ENCODE measurements at regions not wholly inside any gene's neighbourhood (a gene's known extent, or its start where the extent isn't known, plus 50 kb on each side); places are given as distances from the start of the nearest gene placed in this dataset.

- intact Hi-C loops (cut with micrococcal nuclease), result no loop called here
- H3K27me3 Mint-ChIP-seq (ENCODE audit: insufficient read depth, unreplicated experiment), result no peaks in the 10 kb centered on the region
- CTCF ChIA-PET, result interaction anchor here (0.6 kb wide), 1 partner anchor 57 kb away, joined by 5 read pairs; no protein-coding TSS in a partner anchor
- H3K27ac Mint-ChIP-seq (ENCODE audit: low read depth, unreplicated experiment), result no peak overlapping the region
- no peak for DNase-seq (ENCODE audit: unreplicated experiment)
- BruUV-seq (replicated peaks), result no TSS peak
- H3K4me3 Mint-ChIP-seq (ENCODE audit: unreplicated experiment), result no peak overlapping the region
- peaks cover 15% of the 10 kb centered on the region for H3K9me3 Mint-ChIP-seq (ENCODE audit: unreplicated experiment)
- TF ChIP-seq, protein P1, sequence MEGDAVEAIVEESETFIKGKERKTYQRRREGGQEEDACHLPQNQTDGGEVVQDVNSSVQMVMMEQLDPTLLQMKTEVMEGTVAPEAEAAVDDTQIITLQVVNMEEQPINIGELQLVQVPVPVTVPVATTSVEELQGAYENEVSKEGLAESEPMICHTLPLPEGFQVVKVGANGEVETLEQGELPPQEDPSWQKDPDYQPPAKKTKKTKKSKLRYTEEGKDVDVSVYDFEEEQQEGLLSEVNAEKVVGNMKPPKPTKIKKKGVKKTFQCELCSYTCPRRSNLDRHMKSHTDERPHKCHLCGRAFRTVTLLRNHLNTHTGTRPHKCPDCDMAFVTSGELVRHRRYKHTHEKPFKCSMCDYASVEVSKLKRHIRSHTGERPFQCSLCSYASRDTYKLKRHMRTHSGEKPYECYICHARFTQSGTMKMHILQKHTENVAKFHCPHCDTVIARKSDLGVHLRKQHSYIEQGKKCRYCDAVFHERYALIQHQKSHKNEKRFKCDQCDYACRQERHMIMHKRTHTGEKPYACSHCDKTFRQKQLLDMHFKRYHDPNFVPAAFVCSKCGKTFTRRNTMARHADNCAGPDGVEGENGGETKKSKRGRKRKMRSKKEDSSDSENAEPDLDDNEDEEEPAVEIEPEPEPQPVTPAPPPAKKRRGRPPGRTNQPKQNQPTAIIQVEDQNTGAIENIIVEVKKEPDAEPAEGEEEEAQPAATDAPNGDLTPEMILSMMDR (IDR thresholded peaks at IDR 0.05; ENCODE audit: unreplicated experiment), result no peak
- no peaks in the 10 kb centered on the region for H3K4me1 Mint-ChIP-seq (ENCODE audit: insufficient read depth, unreplicated experiment)
- POLR2A ChIA-PET, result no interaction called here
- no peaks in the 10 kb centered on the region for H3K36me3 Mint-ChIP-seq (ENCODE audit: insufficient read depth, unreplicated experiment)
Observed at GRCh38 chrX:8873956-8874355, 72.8 kb upstream of the FAM9A start.

- intact Hi-C loops (cut with micrococcal nuclease), result no loop called here
- DNase-seq (ENCODE audit: unreplicated experiment), result no peak
- TF ChIP-seq, protein P1 (IDR thresholded peaks at IDR 0.05; ENCODE audit: unreplicated experiment), result no peak
- POLR2A ChIA-PET, result no interaction called here
- CTCF ChIA-PET, result interaction anchor here (0.5 to 0.9 kb wide), 5 partner anchors 27 to 1122 kb away, joined by 3 to 4 read pairs (median 3); no protein-coding TSS in a partner anchor
- no peaks in the 10 kb centered on the region for H3K36me3 Mint-ChIP-seq (ENCODE audit: insufficient read depth, unreplicated experiment)
- H3K4me3 Mint-ChIP-seq (ENCODE audit: unreplicated experiment), result no peak overlapping the region
- no TSS peak for BruUV-seq (replicated peaks)
- peaks cover 15% of the 10 kb centered on the region for H3K9me3 Mint-ChIP-seq (ENCODE audit: unreplicated experiment)
- H3K4me1 Mint-ChIP-seq (ENCODE audit: insufficient read depth, unreplicated experiment), result peaks cover 6% of the 10 kb centered on the region
- no peak overlapping the region for H3K27ac Mint-ChIP-seq (ENCODE audit: low read depth, unreplicated experiment)
- no peaks in the 10 kb centered on the region for H3K27me3 Mint-ChIP-seq (ENCODE audit: insufficient read depth, unreplicated experiment)
Observed at GRCh38 chrX:8873102-8873501, 71.9 kb upstream of the FAM9A start.

DNA sequence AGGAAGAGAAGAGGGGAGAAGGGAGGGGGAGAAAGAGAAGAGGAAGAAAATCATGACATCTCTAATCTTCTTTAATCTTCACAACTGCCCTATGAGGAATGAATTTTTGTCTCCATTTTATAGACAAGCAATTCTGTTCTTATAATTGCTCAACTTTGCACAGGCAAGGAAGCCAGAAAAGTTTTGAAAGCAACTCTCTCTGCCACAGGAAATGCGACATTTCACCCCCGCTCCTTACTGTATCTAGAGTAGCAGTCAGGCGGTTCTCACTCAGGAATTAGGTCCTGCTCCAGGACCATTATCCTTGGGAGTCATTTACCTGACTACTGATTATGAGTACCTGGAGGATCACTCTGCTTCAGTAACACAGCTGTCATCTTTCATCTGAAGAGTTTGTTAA is 69.2 kb upstream of the FAM9A start:
- DNase-seq (ENCODE audit: unreplicated experiment), result no peak
- CTCF ChIA-PET, result no interaction called here
- H3K27me3 Mint-ChIP-seq (ENCODE audit: insufficient read depth, unreplicated experiment), result no peaks in the 10 kb centered on the region
- intact Hi-C loops (cut with micrococcal nuclease), result no loop called here
- H3K36me3 Mint-ChIP-seq (ENCODE audit: insufficient read depth, unreplicated experiment), result no peaks in the 10 kb centered on the region
- H3K27ac Mint-ChIP-seq (ENCODE audit: low read depth, unreplicated experiment), result no peak overlapping the region
- H3K4me3 Mint-ChIP-seq (ENCODE audit: unreplicated experiment), result no peak overlapping the region
- TF ChIP-seq, protein P1 (IDR thresholded peaks at IDR 0.05; ENCODE audit: unreplicated experiment), result no peak
- H3K9me3 Mint-ChIP-seq (ENCODE audit: unreplicated experiment), result peaks cover 32% of the 10 kb centered on the region
- POLR2A ChIA-PET, result no interaction called here
- H3K4me1 Mint-ChIP-seq (ENCODE audit: insufficient read depth, unreplicated experiment), result peaks cover 9% of the 10 kb centered on the region
- BruUV-seq (replicated peaks), result no TSS peak

- peaks cover 32% of the 10 kb centered on the region for H3K9me3 Mint-ChIP-seq (ENCODE audit: unreplicated experiment)
- TF ChIP-seq, protein P1 (IDR thresholded peaks at IDR 0.05; ENCODE audit: unreplicated experiment), result no peak
- no peak for DNase-seq (ENCODE audit: unreplicated experiment)
- no peaks in the 10 kb centered on the region for H3K27me3 Mint-ChIP-seq (ENCODE audit: insufficient read depth, unreplicated experiment)
- peaks cover 9% of the 10 kb centered on the region for H3K4me1 Mint-ChIP-seq (ENCODE audit: insufficient read depth, unreplicated experiment)
- CTCF ChIA-PET, result interaction anchor here (1.1 kb wide), 1 partner anchor 24 kb away, joined by 3 read pairs; no protein-coding TSS in a partner anchor
- no peaks in the 10 kb centered on the region for H3K36me3 Mint-ChIP-seq (ENCODE audit: insufficient read depth, unreplicated experiment)
- intact Hi-C loops (cut with micrococcal nuclease), result loop anchor here (1.0 to 2.0 kb wide), 2 partner anchors 483 to 839 kb away; no protein-coding TSS in a partner anchor
- H3K4me3 Mint-ChIP-seq (ENCODE audit: unreplicated experiment), result no peak overlapping the region
- no TSS peak for BruUV-seq (replicated peaks)
- no peak overlapping the region for H3K27ac Mint-ChIP-seq (ENCODE audit: low read depth, unreplicated experiment)
- POLR2A ChIA-PET, result no interaction called here
Observed at GRCh38 chrX:8869812-8870211, 68.6 kb upstream of the FAM9A start.

All from MCF 10A (cell line).